ENCODE measurements at regions not wholly inside any gene's neighbourhood (a gene's known extent, or its start where the extent isn't known, plus 50 kb on each side); places are given as distances from the start of the nearest gene placed in this dataset.

GRCh38 chr6:139472351-139473015 lies 98.0 kb upstream of the CITED2 start:
- ChIA-PET POLR2A (ENCODE audit: low non-redundant PET) (interaction anchor here (0.7 to 1.8 kb wide), 2 partner anchors 97 to 98 kb away, joined by 3 to 5 read pairs; partner anchors contain the start of gene CITED2), CTCF (interaction anchor here (1.0 kb wide), 1 partner anchor 97 kb away, joined by 3 read pairs; no protein-coding TSS in a partner anchor)
- Histone ChIP-seq H3K27me3 (replicated peaks; ENCODE audit: insufficient read depth, low read depth, low read length, poor library complexity) (no peaks in the 10 kb centered on the region), H3K4me1 (ENCODE audit: insufficient read depth, low read length, poor library complexity, severe bottlenecking) (peaks cover 48% of the 10 kb centered on the region), H3K27ac (ENCODE audit: low read depth, low read length, poor library complexity, severe bottlenecking) (peak overlapping the region; percentile 75), H3K9me3 (ENCODE audit: low read depth, low read length, poor library complexity, severe bottlenecking) (no peaks in the 10 kb centered on the region), H3K4me3 (ENCODE audit: low read depth, low read length, poor library complexity, severe bottlenecking) (no peak overlapping the region), H3K36me3 (ENCODE audit: insufficient read depth, low read length, poor library complexity, severe bottlenecking) (no peaks in the 10 kb centered on the region)
- TF ChIP-seq EZH2 (IDR thresholded peaks at IDR 0.05; ENCODE audit: borderline replicate concordance, low read depth, low read length, poor library complexity, severe bottlenecking) (no peak), CTCF (conservative IDR thresholded peaks at IDR 0.05; ENCODE audit: low read depth, low read length) (no peak)
- intact Hi-C loops (cut with micrococcal nuclease; ENCODE audit: unreplicated experiment), result loop anchor here (5.0 kb wide), 1 partner anchor 100 kb away; the partner anchor contains the start of gene CITED2
- no peak for DNase-seq (ENCODE audit: low spot score)
- TSS peak; percentile 51 for BruUV-seq (replicated peaks)

- BruUV-seq (replicated peaks), result no TSS peak
- intact Hi-C loops (cut with micrococcal nuclease; ENCODE audit: unreplicated experiment), result loop anchor here (5.0 kb wide), 1 partner anchor 99 kb away; the partner anchor contains the start of gene CITED2
- Histone ChIP-seq H3K4me3 (ENCODE audit: low read depth, low read length, poor library complexity, severe bottlenecking) (no peak overlapping the region), H3K27me3 (replicated peaks; ENCODE audit: insufficient read depth, low read depth, low read length, poor library complexity) (no peaks in the 10 kb centered on the region), H3K27ac (ENCODE audit: low read depth, low read length, poor library complexity, severe bottlenecking) (no peak overlapping the region), H3K4me1 (ENCODE audit: insufficient read depth, low read length, poor library complexity, severe bottlenecking) (peaks cover 47% of the 10 kb centered on the region), H3K9me3 (ENCODE audit: low read depth, low read length, poor library complexity, severe bottlenecking) (no peaks in the 10 kb centered on the region), H3K36me3 (ENCODE audit: insufficient read depth, low read length, poor library complexity, severe bottlenecking) (no peaks in the 10 kb centered on the region)
- DNase-seq (ENCODE audit: low spot score), result no peak
- CTCF ChIA-PET, result no interaction called here
- POLR2A ChIA-PET (ENCODE audit: low non-redundant PET), result no interaction called here
- TF ChIP-seq CTCF (conservative IDR thresholded peaks at IDR 0.05; ENCODE audit: low read depth, low read length), result no peak
- TF ChIP-seq EZH2 (IDR thresholded peaks at IDR 0.05; ENCODE audit: borderline replicate concordance, low read depth, low read length, poor library complexity, severe bottlenecking), result no peak
Measured at GRCh38 chr6:139470997-139471396, 96.5 kb upstream of the CITED2 start.

- BruUV-seq (replicated peaks), result no TSS peak
- no peak for DNase-seq (ENCODE audit: low spot score)
- TF ChIP-seq EZH2 (IDR thresholded peaks at IDR 0.05; ENCODE audit: borderline replicate concordance, low read depth, low read length, poor library complexity, severe bottlenecking), result no peak
- no peak for TF ChIP-seq CTCF (conservative IDR thresholded peaks at IDR 0.05; ENCODE audit: low read depth, low read length)
- ChIA-PET CTCF (no interaction called here), POLR2A (ENCODE audit: low non-redundant PET) (no interaction called here)
- no peaks in the 10 kb centered on the region for H3K9me3 ChIP-seq (ENCODE audit: low read depth, low read length, poor library complexity, severe bottlenecking)
- H3K36me3 ChIP-seq (ENCODE audit: insufficient read depth, low read length, poor library complexity, severe bottlenecking), result no peaks in the 10 kb centered on the region
- intact Hi-C loops (cut with micrococcal nuclease; ENCODE audit: unreplicated experiment), result no loop called here
- H3K27ac ChIP-seq (ENCODE audit: low read depth, low read length, poor library complexity, severe bottlenecking), result no peak overlapping the region
- no peak overlapping the region for H3K4me3 ChIP-seq (ENCODE audit: low read depth, low read length, poor library complexity, severe bottlenecking)
- H3K4me1 ChIP-seq (ENCODE audit: insufficient read depth, low read length, poor library complexity, severe bottlenecking), result peaks cover 20% of the 10 kb centered on the region
- H3K27me3 ChIP-seq (replicated peaks; ENCODE audit: insufficient read depth, low read depth, low read length, poor library complexity), result no peaks in the 10 kb centered on the region
Measured at GRCh38 chr6:139468178-139468819, 93.9 kb upstream of the CITED2 start.

Measured in A673 (cell line).